ENCODE measurements at regions not wholly inside any gene's neighbourhood (a gene's known extent, or its start where the extent isn't known, plus 50 kb on each side); places are given as distances from the start of the nearest gene placed in this dataset.

DNA sequence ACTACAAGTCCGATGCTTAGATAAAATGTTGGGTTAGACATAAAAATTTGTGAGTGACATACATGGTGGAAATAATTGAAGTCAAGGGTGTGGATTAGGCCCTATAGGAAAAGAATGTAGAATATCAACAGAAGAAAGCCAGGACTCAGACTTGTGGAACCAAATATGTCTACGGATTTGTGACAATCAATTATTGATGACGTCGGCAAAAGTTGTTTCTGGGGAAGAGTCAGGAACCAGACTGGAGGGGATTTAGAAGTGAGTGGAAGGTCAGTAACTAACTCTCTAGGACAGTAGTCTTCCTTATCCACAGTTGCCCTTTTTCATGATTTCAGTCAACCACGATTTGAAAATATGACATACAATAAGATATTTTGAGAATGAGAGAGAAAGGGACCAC lies 130.9 kb upstream of the TANK start:
- DNase-seq (ENCODE audit: low read depth) = no peak

DNA sequence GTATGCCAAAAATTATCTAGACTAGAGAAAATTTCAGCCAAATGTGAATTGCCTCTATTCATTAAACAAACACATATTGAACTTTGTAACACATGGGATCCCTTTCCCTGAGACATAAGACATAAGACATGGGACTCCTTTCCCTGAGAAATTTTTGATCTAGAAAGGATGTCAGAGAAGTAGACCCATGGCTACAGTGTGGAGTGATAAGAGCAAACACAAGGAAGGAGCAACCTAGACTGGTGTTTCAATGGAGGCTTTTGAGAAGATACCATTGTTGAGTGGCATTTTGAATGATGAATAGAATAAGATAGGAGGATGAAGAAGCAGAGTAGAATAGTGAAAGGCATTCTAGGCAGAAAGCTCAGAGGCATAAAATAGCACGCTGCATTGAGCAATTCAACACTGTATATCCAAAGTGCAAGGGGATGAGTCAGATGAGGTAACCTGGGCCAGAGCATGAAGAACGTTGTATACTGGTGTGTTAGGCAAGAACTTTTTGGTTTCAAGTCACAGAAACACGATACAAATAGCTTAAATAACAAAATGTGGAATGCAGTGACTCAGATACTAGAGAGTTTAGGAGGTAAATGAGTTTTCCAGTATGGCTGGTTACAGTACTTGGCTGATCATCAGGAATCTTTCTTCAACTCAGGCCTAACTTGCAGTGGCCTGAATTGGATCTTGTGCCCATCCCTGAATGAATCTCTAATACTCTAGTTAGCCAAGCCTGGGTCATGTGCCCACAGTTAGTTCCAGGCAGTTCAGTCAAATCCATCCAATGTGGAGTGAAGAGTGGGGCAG lies 129.8 kb upstream of the TANK start:
- no peak for DNase-seq (ENCODE audit: low read depth)

DNA sequence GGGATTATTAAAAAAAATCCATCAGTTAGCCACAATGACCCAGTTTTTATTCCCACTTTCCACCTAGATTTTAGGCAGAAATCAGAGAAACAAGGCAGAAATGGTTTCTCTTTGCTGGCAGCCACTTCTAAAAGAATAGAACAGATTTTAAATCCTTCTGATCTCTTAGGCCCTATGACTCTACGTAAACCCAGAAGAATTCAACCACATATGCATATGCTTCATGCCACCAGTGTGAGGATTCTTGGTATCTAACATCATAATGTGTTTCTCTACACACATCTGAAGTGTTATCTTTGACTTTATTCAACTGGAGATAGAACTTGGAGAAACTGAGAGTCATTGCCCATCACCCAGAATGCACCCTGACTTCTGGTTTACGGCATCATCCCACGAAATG lies 128.7 kb upstream of the TANK start:
- no peak for DNase-seq (ENCODE audit: low read depth)

DNA sequence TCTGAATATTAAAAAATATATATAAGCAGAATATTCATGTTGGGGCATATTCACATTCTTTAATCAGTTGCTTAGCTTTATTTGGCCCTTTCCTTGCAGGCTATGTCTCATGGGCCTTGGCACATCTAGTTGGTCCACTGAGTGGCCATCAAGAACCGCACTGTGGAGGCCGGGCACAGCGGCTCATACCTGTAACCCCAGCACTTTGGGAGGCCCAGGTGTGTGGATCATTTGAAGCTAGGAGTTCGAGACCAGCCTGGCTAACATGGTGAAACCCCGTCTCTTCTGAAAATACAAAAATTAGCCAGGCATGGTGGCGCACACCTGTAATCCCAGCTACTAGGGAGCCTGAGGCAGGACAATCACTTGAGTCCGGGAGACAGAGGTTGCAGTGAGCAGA lies 127.6 kb upstream of the TANK start:
- no peak for DNase-seq (ENCODE audit: low read depth)

DNA sequence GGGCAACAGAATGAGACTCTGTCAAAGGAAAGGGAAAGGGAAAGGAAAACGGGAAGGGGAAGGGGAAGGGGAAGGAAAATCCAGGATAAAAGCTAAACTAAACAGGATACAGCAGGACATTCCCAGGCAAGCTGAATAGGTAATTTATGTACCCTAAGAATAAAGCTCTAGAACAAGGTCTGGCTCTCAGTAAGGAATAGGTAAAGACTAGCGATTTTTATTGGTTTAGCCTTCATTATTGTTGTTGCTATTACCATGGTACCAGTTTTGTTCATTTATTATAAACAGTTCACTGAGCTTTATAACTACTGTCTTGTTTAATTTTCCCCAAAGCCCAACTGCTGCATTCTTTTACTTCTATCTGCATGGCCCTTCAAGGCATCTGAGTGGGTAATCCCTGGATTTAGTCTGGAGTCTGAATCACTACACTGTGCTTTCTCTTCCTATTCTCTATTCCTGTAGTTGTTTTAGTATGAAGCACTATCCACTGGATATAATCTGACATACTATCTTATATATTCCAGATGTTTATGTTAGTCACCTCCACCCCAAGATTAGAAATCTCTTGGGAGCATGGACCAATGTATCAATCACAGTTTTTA lies 127.1 kb upstream of the TANK start:
- DNase-seq (ENCODE audit: low read depth) = no peak

DNA sequence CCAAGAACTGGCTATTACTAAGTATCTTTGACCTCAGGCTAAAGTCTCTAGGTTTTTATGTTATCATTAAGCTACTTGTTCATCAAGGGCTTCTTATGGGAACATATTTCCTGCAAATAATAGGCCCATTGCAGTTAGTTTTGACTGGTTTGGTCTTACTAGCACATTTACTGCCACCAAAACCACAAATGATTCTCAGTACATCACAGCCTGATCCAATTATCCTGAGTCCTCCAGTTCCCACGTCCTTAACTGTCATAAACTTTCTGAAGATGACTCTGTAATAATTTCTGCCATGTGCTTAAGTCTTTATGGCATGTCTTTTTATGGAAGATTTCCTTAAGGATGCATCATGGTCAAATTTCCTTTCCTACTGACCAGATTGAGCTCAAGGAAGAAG lies 123.3 kb upstream of the TANK start:
- no peak for DNase-seq (ENCODE audit: low read depth)

DNA sequence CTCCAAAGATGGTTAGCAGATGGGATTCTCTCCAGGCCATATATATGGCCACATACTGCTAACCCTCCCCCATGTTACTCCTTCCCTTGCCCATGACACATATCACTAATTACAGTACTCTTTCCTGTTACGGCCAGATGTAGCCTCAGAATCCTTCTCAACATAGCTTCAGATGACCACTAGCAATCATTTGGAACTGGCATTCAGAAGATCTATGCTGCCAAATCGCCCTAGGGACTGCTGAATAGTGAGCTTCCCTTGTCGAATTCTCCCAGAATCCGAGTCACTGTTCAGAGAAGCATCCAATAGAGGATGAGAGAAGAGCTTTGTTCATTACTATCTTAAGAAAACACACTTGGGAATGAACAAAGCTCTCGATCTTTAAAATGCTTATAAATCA lies 121.2 kb upstream of the TANK start:
- DNase-seq (ENCODE audit: low read depth) = no peak

DNA sequence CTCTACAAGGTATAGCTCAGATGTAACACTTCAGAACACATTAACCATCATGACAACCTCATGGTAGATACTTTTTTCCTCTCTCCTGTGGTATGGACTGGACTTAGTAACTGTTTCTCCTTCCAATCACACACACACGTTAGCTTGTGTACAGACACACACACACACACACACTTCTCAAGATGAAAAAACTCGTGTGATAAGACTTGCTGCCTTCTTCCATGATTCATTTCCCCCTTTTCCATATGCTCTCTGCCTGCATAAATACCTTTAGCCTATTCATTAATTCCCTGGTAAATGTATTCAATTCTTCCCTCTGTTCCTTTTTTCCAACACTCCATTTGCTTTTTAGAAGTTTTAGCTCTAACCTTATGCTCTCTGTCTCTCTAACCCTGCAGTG lies 118.9 kb upstream of the TANK start:
- no peak for DNase-seq (ENCODE audit: low read depth)

DNA sequence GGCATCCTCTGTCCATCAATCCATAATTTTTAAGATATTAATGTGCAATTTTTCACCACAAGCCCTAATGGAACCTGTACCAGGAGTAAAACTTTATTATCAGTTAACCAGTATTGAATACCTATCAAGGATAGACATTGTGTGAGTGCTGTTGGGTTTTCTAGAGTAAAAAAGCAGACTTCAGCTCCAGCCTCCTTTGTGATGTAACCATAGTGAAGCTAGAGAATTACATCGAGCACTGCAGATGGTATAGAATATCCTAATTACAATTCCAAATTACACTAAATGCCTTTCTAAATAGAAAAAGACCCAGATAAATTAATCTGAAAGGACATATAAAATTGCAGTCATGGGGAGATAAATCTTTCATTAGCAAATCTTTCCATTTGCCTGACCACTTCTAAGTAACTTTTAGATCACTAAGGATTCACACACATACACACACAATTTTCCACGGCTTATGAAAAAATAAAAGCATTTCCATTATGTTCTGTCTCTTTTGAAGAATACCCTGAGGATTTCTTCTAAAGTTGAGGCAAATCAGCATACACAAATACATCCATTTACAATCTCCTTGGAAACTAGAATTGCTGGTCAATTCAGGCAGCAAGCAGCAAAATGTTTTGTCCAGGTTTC lies 117.1 kb upstream of the TANK start:
- DNase-seq (ENCODE audit: low read depth) = no peak

DNA sequence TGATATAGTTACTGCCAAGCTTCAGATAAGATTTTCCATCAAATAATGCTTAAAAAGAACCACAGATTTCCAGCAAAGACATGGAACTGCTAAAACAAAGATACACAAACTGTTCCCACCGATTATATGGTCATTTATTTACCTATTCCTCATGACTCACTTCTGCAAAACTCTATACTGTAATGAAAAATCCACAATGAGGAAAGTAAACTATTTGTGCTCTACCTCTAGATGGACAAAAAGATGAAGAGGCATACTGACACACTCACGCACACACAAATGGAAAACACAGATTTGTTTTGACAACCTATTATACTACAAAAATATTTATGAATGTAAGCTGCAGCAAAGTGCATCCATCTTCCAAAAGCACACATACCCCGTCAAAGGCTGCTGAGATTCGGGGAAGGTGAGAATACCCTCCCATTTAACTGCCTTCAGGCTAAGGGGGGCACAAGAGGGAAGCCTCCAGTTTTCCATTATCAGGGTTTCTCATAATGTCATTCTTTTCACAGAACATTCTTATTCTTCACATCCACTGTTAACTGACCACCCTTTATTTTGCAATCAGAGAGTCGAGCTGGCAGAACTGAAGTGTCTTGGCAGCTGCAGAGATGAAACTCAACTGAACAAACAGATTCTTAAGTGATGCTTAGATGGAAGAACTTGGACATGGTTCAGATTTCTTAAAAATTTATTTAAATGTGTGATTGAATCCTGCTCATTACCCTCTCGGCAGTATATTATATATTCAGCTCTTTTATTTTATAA lies 115.9 kb upstream of the TANK start:
- no peak for DNase-seq (ENCODE audit: low read depth)

DNA sequence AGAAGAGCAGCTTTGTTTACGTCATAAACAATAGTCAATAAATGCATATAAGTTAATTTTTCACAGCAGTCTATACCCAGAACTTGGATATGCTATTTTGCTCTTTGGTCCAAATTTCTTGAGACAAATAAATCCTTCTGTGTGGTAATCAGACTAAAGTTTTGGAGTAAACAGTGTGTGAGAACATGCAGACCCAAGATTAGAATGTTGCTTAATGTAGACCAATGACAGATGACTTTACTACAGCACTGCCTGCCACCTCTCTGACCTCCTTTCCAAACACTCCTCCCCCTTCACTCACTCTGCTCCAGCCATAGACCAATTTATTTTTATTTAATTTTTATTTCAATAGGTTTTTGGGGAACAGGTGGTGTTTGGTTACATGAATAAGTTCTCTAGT lies 115.3 kb upstream of the TANK start:
- no peak for DNase-seq (ENCODE audit: low read depth)

DNA sequence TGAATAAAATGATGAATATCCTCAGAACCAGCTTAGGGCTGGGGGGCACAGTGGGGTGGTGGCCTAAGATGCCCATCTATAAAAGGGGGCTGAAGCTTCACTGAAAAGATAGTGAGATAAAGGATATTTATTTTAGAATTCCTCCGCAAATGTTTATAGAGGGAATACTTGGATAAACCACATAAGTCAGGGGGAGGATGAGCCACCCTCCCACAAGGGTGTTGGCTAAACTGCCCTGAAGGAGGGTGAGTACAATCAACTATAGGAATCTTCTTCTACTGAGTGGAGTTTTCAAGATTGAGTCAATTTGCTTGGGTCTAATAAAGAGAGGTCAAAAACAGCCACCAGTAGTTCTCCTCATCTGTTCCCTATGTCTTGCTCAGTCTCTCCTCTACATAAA lies 114.5 kb upstream of the TANK start:
- DNase-seq (ENCODE audit: low read depth) = no peak

DNA sequence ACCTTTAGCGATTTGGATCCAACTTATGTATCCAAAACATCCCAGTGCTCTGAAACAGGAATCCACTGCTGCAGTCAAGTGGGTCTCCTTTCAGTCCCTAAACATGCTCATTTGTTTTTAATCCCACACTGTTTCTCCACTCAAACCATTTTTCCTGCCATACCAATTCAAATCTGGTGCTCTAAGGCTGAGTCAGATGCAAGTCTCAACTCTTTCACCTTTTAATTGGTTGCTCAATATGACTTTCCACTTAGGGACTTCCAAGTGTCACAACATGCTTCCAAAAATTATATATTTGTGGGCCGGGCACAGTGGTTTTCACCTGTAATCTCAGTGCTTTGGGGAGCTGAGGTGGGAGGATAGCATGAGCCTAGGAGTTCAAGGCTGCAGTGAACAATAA lies 113.4 kb upstream of the TANK start:
- no peak for DNase-seq (ENCODE audit: low read depth)

DNA sequence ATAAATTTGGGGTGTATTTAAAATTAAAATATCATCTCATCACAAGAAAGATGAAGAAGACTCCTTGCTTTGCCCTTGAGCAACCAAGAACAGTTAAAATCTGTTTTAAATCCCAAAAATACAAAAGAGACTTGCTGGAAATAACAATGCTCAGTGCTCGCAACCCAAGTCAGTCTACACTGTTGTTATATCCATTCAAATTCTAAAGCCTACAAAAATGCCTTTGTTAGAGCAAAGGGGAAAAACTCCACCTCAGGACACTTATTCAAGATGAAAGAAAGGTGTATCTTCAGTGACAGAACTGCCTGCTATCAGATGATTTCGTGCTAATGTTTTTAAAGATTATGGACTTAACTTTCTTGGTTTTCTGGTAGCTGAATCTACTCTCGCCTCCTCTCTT lies 111.9 kb upstream of the TANK start:
- DNase-seq (ENCODE audit: low read depth) = no peak

DNA sequence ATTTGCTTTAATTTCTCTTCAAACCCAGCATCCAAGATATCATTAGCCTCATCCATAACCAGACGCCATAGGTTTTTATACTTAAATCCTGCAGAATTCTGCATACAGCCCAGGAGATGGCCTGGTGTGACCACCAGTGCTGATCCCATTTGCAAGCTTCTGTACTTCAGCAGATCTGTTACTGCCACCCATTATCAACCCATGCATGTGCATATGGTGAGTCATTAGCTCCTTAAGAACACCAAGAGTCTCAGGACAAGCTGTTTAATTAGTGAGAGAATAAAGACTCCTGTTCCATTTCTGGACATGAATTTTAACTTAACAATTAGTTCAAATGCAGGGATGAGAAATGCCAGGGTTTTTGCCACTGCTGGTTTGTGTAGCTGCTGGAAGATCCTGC lies 110.7 kb upstream of the TANK start:
- DNase-seq (ENCODE audit: low read depth) = no peak

DNA sequence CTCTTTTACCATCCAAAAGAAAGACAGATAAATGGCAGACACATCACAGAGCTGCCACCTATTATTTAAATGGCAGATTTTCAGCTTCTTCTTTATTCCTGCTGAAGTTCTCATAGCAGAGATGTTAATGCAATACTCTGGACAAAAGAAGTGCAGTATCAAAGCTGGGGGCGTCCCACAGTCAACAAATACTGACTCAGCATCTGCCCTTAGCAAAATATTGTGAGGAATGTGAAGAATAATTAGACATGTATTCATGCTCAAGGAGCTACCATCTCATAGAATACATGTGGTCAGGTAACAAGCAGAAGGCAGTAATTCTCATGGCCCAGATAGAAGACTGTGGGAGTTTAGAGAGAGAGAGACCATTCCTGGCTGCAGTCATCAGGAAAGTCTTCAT lies 108.0 kb upstream of the TANK start:
- DNase-seq (ENCODE audit: low read depth) = no peak

DNA sequence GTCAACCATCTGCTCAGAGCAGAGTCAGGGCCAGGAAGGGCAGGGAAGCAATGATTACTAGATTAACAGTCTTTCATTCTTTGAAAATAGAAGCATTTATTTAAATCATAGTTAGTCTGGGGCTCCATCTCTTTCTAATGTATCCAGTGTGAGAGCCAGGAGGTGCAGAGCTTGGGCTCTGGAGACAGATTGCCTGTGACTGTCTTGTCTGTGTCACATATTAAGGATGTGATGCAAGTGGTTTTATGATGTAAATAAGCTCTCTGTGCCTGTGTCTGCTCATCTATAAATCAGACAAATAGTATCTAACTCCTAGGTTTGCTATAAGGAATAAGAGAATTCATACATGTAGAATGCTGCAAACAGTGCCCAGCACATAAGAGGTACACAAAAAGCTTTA lies 104.9 kb upstream of the TANK start:
- no peak for DNase-seq (ENCODE audit: low read depth)

DNA sequence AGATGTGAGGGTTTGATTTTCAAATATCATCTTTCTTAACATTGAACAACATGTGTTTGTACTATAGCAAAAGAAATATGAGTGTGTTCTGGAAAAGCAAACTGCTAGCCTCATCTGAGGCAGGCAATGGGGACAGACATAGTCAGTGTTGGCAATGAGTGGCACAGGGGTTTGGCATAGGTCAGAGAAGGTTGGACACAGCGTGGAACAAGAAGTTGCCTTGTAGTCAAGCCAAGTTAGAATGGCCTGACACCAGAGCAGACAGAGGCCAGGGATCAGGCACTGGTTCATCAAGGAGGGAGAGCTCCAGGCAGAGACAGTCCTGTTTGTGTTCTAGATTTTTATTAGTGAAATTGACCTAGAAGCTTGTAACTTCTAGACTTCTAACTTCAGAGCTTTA lies 100.8 kb upstream of the TANK start:
- DNase-seq (ENCODE audit: low read depth) = no peak

DNA sequence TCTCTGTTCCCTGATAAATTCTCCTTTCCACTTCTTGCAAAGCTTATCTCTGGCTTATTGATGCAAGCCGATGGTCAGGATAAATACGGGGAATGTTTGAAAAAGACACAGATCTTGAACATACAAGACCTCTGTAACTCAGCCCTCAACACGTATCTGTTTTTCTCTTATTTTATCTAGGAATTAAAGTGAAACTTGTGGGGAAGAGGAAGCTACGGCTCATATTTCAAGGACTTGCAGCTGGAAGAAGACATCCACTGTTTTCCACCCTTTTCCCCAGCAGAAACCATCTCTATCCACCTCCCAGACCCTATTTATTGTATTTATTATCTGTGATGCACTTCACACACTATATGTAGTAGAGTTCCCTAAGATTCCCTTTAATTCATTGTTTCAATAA lies 98.4 kb upstream of the TANK start:
- DNase-seq (ENCODE audit: low read depth) = no peak

DNA sequence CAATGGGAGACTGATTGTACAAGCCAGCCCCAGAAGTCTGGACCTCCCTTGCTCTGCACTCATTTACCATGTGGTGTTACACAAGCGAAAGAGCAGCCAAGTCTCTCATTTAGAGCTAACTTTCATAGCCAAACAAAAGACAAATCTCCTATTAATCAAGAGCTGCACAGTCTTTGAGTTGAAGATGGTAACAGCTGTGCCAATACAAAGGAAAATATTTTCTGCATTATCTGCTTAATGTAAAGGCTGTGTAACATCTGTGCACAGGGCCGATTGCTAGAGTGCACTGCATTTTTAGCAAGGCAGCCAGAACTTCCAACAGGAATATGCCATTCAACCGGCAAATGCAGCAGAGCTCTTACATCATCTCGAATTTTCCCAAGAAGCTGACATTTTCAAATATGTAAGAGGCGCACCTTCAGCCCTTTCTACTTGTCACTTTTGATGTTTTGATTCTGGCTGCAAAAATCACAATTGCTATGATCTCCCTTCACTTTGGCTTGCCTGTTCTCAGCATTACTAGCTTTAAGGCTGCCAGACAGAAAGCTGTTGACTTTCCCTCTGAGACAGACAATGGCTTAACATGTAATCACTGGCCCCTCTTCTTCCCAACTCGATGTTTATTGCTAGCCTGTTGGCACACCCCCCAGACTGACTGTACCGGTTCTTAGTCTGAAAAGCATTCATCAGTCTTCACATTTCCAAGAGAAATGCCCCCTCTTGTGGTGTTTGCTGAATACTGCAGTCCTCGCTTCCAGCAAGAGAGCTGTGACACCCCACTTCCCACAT lies 96.9 kb upstream of the TANK start:
- peak; percentile 38 for DNase-seq (ENCODE audit: low read depth)

DNA sequence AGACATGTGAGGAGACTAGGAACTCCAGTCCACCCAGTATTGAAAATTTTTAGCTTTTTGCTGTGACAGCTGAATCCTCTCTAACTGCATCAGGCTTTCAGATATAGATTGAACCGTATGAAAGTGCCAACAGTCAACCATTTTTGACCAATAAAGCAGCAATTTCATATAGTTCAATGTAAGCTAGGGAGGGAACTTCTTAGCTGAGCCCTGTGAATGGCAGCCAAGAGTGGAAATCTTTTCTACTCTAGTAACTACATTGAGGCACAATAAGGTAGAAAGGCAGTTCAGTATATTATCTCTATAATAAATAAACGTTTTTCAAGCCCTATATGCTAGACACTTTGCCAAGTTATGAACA lies 96.3 kb upstream of the TANK start:
- DNase-seq (ENCODE audit: low read depth) = no peak

DNA sequence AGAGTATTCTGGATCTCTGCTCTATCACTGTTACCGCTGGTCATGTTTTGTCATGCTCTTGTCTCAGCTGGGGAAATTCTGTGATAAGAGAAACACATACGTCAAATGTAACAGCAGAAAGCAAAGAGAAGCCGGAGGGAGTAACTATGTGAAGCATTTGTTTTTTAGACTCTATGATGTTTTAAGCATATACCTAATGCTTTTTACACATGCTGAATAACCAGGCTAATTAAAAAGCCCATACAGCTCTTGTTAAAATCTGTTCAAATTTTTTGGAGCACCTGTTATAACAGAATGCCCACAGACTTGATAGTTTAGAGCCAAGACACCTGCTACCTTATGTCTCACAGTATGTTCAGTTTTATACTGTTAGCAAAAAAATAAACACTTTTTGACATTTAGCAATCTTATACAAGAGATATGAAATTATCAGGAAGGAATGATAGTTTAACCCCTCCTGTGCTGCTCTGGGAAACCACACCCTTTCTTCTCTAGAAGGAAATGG lies 92.3 kb upstream of the TANK start:
- DNase-seq (ENCODE audit: low read depth) = no peak
